Rectal smooth muscle tissue (tissue), 1 donor: ENCODE measurements at regions not wholly inside any gene's neighbourhood (a gene's known extent, or its start where the extent isn't known, plus 50 kb on each side); places are given as distances from the start of the nearest gene placed in this dataset.
"Not testable (repeated sequence)": the region's sequence is repeated elsewhere in the genome, so short reads cannot be mapped to it uniquely, and the experiment has no call there.

Experiments used
- H3K27ac ChIP-seq: one replicate; pipeline ENCODE4 v1.7.0; 2013; ENCODE audit warnings: low read depth, low read length, inconsistent platforms
- H3K27me3 ChIP-seq: one replicate; pipeline ENCODE4 v1.7.0; 2013; ENCODE audit warnings: low read length; ENCODE audit not compliant: control insufficient read depth, insufficient read depth
- H3K36me3 ChIP-seq: one replicate; pipeline ENCODE4 v1.7.0; 2013; ENCODE audit warnings: low read length; ENCODE audit not compliant: control insufficient read depth, insufficient read depth
- H3K4me1 ChIP-seq: one replicate; pipeline ENCODE4 v1.7.0; 2013; ENCODE audit warnings: low read length; ENCODE audit not compliant: control insufficient read depth, insufficient read depth
- H3K4me3 ChIP-seq: one replicate; pipeline ENCODE4 v1.7.0; 2013; ENCODE audit warnings: low read length
- H3K9ac ChIP-seq: one replicate; pipeline ENCODE4 v1.7.0; 2013; ENCODE audit warnings: low read length

DNA sequence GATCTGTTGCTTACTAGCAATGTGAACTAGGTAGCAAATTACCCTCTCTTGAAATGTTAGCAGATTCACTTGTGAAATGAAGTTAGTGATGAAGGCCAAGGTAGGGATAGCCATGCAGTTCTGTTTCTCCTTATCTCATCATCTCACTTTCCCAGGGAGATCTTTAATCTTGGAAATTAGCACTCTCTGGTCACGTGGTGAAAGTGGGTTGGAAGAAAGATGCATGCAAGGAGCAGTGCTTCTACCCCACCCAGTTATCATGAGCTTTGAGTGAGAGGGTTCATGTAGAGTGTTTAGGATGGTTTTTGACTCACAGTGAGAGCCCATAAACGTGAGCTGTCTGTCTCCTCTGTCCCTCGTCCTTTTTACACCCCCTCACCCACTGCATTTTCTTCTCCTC, 346.3 kb downstream of the QKI start:
- Histone ChIP-seq H3K36me3 (no peaks in the 10 kb centered on the region), H3K4me1 (peaks cover 3% of the 10 kb centered on the region), H3K9ac (no peak overlapping the region), H3K4me3 (no peak overlapping the region), H3K27ac (no peak overlapping the region), H3K27me3 (no peaks in the 10 kb centered on the region)

DNA sequence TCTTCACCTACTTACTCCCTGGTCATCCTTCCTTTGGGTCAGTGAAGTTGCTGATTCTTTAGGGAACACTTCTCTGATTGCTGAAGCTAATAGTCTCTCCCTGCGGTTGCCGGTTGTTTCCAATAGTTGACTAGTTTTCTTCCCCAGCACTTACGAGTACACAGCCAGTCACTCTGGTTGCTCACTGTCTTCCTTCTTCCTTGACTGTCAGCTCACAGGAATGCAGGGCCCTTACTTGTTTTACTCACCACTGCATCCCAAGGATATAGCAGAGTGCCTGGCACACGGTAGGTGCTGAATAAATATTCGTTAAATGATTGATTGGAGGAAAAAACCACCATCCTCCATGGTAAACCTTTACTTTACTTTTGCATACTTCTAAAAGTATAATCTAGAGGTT, 345.0 kb downstream of the QKI start:
- Histone ChIP-seq H3K27ac (no peak overlapping the region), H3K4me3 (no peak overlapping the region), H3K27me3 (no peaks in the 10 kb centered on the region), H3K36me3 (no peaks in the 10 kb centered on the region), H3K9ac (no peak overlapping the region), H3K4me1 (peaks cover 2% of the 10 kb centered on the region)

DNA sequence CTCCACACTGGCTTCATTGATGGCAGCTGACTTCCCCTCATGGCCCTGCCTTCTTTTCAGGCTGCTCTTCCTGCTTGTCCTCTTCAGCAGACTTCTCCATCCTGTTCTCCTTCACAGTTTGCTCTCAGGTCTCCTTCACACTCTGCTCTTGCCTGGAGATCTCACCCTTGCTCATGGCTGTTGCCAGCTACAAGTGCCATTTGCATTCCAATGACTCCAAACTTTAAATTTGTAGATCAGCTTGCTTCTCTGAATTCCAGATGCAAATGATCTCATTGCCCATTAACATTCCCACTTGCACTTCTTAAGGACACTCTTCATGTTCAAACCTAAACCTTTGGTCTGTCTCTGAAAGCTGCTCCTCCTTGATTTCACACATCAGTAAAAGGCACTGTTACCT, 343.0 kb downstream of the QKI start:
- Histone ChIP-seq H3K4me1 (no peaks in the 10 kb centered on the region), H3K9ac (no peak overlapping the region), H3K27ac (no peak overlapping the region), H3K27me3 (no peaks in the 10 kb centered on the region), H3K36me3 (no peaks in the 10 kb centered on the region), H3K4me3 (no peak overlapping the region)

DNA sequence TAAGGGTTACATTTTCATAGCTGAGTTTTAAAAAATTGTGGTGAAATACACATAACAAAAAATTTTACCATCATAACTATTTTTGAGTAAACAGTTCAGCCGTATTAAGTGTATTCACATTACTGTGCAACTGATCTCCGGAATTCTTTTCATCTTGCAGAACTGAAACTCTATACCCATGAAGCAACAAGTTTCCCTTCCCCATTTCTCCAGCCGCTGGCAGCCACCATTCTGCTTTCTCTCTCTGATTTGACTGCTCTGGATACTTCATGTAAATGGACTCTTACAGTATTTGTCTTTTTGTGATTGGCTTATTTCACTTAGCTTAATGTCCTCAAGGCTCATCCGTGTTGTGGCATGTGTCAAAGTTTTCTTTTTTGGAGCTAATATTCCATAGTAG, 341.6 kb downstream of the QKI start:
- no peaks in the 10 kb centered on the region for H3K27me3 ChIP-seq
- H3K9ac ChIP-seq: no peak overlapping the region
- H3K27ac ChIP-seq: no peak overlapping the region
- H3K36me3 ChIP-seq: no peaks in the 10 kb centered on the region
- H3K4me1 ChIP-seq: no peaks in the 10 kb centered on the region
- no peak overlapping the region for H3K4me3 ChIP-seq

DNA sequence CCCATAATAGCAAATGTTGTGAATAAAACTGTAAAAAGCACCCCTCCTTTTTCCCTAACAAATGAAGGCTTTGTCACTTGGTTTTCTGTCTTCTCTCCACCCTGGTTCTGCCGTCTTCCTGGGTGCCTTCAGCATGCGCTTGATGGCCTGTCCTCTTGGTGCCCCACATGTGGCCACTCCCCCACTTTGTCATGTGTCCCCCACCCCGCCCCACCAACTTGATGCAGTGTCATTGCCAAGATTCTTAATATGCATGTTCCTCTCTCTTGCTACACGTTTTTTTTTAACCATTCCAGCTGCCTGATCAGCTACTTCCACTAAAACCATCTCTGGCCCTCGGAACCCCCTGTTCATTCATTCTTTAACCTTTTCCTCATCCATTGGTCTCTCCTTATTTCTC, 340.3 kb downstream of the QKI start:
- no peak overlapping the region for H3K27ac ChIP-seq
- no peak overlapping the region for H3K9ac ChIP-seq
- no peaks in the 10 kb centered on the region for H3K27me3 ChIP-seq
- no peak overlapping the region for H3K4me3 ChIP-seq
- no peaks in the 10 kb centered on the region for H3K4me1 ChIP-seq
- H3K36me3 ChIP-seq: no peaks in the 10 kb centered on the region

DNA sequence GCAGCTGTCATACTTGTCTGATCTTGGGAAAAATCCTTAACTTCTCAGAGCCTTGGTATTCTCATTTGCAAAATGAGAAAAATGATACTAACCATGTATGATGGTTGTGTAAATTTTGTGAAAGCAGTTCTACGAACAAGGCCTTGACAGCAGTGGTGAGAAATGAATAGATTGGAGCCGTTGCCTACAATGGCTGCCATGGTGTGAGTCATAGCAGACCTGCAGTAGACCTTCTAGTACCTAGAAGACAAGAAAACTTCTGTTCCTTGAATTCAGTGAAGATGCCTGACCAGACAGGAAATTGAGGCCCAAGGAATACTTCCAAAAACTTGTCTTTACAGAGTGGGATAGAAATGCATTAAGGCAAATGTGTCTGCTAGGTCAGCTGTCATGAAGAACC, 338.9 kb downstream of the QKI start:
- Histone ChIP-seq H3K9ac (no peak overlapping the region), H3K36me3 (no peaks in the 10 kb centered on the region), H3K27me3 (no peaks in the 10 kb centered on the region), H3K4me1 (no peaks in the 10 kb centered on the region), H3K4me3 (no peak overlapping the region), H3K27ac (no peak overlapping the region)

DNA sequence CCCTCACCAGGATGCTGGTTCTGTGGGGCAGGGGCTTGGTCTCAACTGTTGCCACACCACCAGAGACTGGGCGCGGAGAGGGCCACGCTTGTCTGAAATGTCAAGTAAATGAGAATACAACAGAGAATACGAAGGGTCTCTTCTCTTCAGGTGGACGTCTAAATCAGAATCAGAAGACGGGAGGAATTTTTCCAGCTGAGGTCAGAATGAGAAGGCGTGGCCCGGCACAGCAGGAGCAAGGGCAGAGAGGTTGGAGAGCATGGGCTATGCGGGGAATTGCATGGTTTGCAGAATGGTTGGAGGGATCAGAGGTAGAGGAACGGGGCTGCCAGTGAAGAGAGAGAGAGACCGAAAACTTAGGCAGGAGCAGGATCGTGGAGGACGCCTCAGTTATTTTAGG, 337.9 kb downstream of the QKI start:
- Histone ChIP-seq H3K27me3 (no peaks in the 10 kb centered on the region), H3K4me3 (no peak overlapping the region), H3K9ac (no peak overlapping the region), H3K4me1 (no peaks in the 10 kb centered on the region), H3K36me3 (no peaks in the 10 kb centered on the region), H3K27ac (no peak overlapping the region)

DNA sequence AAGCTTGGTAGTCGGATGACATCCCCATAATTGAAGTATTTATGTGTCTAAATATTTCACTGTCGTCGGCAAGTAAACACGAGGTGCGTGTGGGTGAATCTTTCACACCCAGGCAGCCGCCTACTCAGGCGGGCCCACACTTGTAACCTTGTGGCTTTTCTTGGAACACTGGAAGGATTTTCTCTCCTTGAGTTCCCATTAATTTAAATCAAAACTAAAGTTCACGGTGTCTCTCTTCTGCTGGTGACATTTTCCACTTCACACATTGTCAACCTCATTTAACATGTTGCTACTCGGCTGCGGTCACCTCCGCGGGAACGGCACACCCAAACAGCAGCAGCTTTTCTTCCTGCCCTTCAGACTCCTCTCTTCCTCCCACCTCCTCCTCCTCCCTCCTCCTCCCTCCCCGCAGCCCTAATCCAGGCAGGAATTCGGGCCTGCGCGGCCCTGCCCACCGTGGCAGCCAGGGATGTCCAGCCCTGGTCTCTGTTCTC, 336.6 kb downstream of the QKI start:
- H3K27ac ChIP-seq: no peak overlapping the region

DNA sequence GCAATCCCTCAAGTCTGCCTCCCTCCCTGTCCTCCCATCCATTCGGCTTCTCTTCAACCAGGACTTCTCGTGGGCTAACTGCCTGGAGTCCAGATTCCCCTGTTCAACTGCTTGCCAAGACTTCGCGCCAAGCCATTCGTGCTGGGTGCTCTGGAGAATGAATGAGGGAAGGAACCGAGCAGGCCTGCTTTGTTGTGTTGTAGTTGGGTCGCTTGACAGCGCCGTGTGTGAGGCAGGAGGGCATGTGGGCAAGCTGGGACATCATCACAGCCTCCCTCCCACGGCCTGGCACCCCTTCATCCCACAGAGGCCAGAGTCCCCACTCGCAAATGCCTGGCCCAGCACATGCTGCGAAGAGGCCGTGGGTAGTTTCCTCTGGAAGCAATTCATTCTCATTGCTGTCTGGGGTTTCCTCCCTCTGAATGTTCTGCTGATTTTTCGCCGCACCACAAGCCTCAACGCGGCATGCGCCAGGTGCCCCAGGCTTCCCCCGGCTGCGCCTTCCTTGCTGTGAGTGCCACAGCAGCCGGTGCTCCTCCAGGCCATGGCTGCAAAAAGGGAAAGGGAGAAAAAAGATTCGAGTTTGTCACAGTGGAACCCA, 336.0 kb downstream of the QKI start:
- no peaks in the 10 kb centered on the region for H3K27me3 ChIP-seq
- H3K4me3 ChIP-seq: no peak overlapping the region
- H3K27ac ChIP-seq: no peak overlapping the region
- H3K4me1 ChIP-seq: no peaks in the 10 kb centered on the region
- H3K9ac ChIP-seq: no peak overlapping the region
- no peaks in the 10 kb centered on the region for H3K36me3 ChIP-seq

More for the DNA sequence above, 336.6 kb downstream of the QKI start:
- H3K9ac ChIP-seq: no peak overlapping the region
- H3K27me3 ChIP-seq: no peaks in the 10 kb centered on the region
- no peaks in the 10 kb centered on the region for H3K36me3 ChIP-seq
- no peaks in the 10 kb centered on the region for H3K4me1 ChIP-seq
- H3K4me3 ChIP-seq: no peak overlapping the region

DNA sequence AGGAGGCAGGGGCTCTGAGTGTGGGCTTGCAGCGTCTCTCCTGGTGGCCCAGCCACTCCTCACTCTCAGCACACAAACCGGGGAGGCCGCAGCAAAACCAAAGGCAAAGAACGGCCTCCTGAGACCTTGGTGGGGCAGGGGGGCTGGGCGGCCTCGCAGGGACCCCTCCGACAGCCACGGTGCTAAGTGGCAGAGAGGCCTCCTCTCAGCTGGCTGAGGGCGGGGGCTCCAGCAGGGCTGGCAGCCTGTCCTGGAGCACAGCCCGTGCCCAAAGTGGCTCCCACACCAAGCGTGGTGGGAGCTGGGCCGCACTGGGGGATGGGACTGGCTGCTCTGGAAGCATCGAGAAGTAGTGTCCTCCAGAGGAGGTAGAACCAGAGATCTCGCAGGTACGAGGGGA, 334.4 kb downstream of the QKI start:
- Histone ChIP-seq H3K27me3 (no peaks in the 10 kb centered on the region), H3K27ac (no peak overlapping the region), H3K4me1 (no peaks in the 10 kb centered on the region), H3K9ac (no peak overlapping the region), H3K4me3 (no peak overlapping the region), H3K36me3 (no peaks in the 10 kb centered on the region)

DNA sequence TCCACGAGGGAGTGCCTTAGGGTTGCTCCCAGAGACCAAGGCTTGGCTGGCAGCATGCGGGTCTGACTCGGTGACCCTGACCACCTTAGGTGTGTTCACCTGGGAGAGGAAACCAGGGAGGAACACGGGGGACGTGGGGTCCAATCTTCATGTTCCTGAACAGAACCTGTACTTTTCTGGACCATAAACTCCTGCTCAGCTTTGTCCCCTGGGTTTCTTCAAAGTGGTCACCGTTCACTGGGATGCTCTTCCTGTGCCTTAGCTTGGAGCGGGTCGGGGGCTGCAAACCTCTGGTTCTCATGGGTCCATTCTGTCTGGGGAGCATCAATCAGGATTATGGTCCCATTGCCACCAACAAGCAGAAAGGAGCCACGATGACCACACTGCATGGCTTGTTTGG, 333.5 kb downstream of the QKI start:
- Histone ChIP-seq H3K36me3 (no peaks in the 10 kb centered on the region), H3K4me1 (no peaks in the 10 kb centered on the region), H3K27me3 (no peaks in the 10 kb centered on the region), H3K27ac (no peak overlapping the region), H3K9ac (no peak overlapping the region), H3K4me3 (no peak overlapping the region)

DNA sequence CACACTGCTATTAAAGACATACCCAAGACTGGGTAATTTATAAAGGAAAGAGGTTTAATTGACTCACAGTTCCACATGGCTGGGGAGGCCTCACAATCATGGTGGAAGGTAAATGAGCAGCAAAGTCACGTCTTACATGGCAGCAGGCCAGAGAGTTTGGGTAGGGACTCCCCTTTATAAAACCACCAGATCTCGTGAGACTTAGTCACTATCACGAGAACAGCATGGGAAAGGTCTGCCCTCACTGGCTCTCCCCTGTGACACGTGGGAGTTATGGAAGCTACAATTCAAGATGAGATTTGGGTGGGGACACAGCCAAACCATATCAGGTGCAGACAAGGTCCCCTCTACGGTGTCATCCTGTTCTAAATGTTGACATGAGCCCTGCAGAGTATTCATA, 332.5 kb downstream of the QKI start:
- not testable (repeated sequence) for H3K4me1 ChIP-seq, H3K27ac ChIP-seq, H3K4me3 ChIP-seq, H3K36me3 ChIP-seq, H3K27me3 ChIP-seq, H3K9ac ChIP-seq

DNA sequence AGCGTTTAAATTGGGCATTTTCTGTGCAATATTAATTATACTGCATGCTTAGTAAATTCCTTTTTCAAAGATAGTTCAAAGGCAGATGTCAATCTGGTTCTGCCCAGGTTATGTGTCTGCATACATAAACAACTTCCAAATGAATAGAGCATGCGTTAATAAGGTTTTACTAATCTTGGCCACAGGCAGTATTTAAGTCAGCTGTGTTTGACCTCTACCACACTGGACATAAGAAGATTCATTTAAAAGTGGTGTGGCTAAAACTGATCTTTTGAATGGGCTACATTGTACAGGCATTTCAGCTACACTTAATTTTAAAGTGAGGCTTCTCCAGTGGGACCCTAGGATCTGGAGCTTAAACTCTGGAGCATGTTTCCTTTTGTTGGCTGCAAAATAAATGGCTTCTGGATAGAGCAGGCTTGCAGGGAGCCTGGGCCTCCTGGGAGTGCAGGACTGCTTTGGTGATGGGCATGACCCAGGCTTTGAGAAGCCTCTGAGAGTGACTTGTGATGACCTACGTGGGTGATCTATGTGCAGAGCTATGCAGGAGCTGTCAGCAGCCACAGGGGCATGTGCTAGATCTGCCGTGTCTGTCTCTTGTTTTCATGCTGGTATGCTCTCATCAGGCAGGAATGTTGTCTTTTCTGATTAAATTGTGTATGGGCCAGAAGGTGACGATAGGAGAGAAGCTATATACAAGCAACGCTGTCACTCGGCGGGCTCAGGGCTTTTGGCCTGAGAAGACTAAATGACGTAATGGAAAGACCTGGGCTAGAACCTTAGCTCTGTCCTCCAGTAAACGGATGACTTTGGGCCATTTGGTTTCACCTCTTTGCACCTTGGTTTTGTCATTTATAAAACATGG, 331.2 kb downstream of the QKI start:
- Histone ChIP-seq H3K4me3 (no peak overlapping the region), H3K27ac (no peak overlapping the region), H3K9ac (no peak overlapping the region)

More for the DNA sequence above, 331.2 kb downstream of the QKI start:
- Histone ChIP-seq H3K4me1 (no peaks in the 10 kb centered on the region), H3K36me3 (no peaks in the 10 kb centered on the region), H3K27me3 (no peaks in the 10 kb centered on the region)
